DND-41 (cell line): ENCODE measurements at regions not wholly inside any gene's neighbourhood (a gene's known extent, or its start where the extent isn't known, plus 50 kb on each side); places are given as distances from the start of the nearest gene placed in this dataset.

Experiments used
- EZH2 ChIP-seq: IDR thresholded peaks from 3 replicates; pipeline ENCODE4 v1.6.1; 2012; ENCODE audit warnings: borderline replicate concordance, low read depth, mild to moderate bottlenecking, moderate library complexity, low read length, inconsistent platforms; ENCODE audit not compliant: severe bottlenecking
- TF ChIP-seq, protein P1 (sequence below): IDR thresholded peaks from 2 replicates; pipeline ENCODE4 v1.5.1; 2012; ENCODE audit warnings: borderline replicate concordance, low read length, moderate library complexity, mild to moderate bottlenecking; ENCODE audit not compliant: poor library complexity, severe bottlenecking; ENCODE audit errors: extremely low read depth

DNA sequence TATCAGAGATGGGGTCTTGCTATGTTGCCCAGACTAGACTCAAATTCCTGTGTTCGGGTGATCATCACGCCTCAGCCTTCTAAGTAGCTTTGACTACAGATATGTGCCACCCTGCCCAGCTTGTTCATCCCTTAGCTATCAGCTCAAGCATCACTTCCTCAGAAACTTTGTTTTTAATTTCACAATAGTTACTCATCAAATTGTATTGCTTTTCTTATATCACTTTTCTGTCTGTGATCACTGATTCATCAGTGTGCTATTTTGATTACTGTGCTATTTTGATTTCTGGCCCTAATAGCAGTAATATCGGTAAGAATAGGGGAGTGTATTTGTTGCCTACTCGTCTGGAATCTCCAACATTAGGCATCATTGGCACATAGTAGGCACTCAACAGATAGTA lies 878.6 kb upstream of the PCDH20 start:
- TF ChIP-seq, protein P1, sequence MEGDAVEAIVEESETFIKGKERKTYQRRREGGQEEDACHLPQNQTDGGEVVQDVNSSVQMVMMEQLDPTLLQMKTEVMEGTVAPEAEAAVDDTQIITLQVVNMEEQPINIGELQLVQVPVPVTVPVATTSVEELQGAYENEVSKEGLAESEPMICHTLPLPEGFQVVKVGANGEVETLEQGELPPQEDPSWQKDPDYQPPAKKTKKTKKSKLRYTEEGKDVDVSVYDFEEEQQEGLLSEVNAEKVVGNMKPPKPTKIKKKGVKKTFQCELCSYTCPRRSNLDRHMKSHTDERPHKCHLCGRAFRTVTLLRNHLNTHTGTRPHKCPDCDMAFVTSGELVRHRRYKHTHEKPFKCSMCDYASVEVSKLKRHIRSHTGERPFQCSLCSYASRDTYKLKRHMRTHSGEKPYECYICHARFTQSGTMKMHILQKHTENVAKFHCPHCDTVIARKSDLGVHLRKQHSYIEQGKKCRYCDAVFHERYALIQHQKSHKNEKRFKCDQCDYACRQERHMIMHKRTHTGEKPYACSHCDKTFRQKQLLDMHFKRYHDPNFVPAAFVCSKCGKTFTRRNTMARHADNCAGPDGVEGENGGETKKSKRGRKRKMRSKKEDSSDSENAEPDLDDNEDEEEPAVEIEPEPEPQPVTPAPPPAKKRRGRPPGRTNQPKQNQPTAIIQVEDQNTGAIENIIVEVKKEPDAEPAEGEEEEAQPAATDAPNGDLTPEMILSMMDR = no peak
- TF ChIP-seq EZH2 = no peak
